ENCODE measurements at regions not wholly inside any gene's neighbourhood (a gene's known extent, or its start where the extent isn't known, plus 50 kb on each side); places are given as distances from the start of the nearest gene placed in this dataset.
A peak's percentile ranks its signal among the peaks of the same experiment; 100 is the strongest.

DNA sequence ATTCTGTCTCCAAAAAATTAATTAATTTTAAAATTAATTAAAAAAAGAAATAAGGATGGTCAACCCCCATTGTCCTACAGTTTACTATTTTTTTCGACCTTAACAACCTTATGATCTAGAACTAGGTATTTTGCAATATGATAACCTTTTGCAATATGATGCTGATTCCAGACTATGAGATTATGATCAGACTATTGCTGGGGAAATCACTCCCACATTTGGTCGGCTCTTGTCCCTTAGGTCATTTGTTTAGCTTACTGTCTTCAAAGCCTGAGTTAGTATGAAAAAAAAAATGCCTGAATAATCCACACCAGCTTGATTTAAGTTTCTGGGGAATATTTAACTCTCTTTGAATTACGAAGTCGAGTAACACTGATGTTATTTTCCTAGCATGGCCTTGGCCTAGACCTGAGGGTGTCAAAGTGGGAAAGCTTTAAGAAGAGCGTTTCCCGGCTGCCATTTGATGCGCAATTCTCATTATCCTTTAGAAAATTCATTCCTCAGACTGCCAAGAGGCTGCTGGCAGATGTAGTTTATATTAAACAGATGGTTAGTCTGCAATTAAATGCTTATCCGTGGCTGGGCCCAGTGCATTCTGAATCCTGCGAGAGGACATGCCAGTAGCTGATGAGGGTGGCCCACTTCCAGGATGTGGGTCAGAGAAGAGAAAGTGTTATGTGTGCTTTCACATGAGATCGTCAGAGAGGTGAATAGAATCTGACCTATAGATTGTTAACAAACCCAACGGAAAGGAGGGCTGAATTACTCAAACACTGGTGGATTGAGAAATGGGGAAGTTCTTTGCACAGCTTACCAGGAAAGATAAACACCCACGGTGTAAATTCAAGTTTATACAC lies 496.0 kb upstream of the THBS1 start:
- DNase-seq (ENCODE audit: low spot score), result peak; percentile 13

DNA sequence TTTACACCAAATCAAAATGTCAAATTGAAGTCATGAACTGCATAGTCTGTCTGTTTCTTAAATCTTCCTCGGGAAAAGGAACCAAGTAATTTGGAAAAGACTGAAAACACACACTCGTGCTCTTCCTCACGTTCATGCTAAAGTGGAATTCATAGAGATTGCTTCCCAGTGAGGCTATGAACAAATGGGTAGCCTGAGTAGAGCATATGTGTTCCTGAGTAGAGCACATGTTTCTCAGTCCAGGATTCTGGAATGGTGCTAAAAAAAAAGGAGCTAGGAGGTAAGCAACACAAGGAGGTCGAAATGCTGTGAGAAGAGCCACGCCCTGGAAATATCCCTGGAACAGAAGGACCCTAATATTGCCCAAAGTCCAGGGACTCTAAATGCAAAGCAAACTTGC lies 494.2 kb upstream of the THBS1 start:
- DNase-seq (ENCODE audit: low spot score), result no peak

DNA sequence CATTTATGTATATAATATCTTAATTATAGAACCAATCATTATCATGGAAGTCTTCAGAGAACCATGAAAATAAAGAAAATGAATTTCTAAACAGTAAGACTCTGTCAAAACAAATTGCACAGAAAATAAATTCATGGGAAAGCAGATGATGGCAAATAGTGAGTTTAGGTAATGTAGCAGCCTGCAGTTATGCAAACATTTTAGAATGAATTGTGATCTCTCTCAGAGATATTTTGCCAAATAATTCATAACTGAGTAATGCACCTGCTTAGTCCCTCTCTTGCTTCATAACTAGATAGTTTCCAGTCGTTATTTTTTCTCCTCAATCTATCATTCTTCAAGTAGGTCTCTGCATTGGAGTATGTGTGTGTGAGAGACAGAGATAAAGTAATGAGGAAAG lies 492.7 kb upstream of the THBS1 start:
- no peak for DNase-seq (ENCODE audit: low spot score)

DNA sequence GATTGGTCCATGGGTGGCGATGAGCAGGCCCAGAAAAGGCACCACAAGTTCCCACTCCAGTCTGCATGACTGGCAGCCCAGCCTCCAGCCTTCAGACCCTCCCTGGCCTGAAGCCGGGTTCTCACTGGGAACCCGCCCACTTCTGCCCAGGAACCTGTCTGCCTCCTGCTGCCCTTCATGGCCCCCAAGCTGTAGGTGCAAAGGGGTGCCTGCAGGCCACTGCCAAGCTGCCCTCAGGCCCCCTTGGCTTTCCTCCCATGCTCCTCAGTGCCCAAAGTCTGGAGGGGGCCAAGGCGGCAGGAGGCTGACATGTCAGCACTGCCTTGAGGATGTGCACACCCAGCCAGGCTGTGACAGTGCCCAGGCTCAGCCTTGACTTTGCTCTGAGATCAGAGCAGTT lies 488.5 kb upstream of the THBS1 start:
- DNase-seq (ENCODE audit: low spot score), result no peak

DNA sequence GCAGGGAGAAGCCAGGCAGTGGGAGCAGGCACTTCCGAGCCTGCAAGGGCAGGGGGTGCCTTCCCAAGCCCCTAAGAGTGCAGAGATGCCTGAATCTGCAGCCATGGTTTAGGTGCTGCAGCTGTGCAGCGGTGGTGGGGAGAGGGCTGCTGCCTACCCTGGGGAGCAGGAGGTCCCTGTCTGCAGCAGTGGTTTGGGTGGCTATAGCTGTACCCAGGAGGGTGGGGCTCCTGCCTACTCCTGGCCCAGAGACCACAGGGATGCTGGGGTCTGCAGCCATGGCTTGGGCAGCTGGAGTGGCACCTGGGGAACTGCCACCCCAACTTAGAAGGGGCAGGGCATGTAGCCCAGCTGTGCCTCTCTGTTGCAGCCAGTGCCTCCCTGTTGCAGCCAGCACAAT lies 488.1 kb upstream of the THBS1 start:
- DNase-seq (ENCODE audit: low spot score), result no peak

DNA sequence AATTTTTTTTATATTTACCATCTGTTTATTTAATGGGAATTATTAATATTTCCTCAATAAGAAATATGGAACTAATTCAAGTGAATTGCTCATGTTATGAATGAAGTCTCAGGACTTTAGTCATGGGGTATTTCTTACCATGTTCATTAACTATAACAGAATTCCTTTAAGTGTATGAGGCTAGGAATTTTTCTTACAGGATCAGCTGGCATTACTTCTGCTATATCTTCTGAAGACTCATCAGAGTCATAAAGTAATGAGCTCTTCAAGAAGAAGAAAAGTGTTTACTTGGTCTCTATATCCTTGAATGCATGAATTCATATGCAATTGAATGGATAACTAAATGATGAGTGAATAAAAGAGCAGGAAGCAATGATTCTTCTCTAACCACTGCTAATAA lies 486.8 kb upstream of the THBS1 start:
- no peak for DNase-seq (ENCODE audit: low spot score)

DNA sequence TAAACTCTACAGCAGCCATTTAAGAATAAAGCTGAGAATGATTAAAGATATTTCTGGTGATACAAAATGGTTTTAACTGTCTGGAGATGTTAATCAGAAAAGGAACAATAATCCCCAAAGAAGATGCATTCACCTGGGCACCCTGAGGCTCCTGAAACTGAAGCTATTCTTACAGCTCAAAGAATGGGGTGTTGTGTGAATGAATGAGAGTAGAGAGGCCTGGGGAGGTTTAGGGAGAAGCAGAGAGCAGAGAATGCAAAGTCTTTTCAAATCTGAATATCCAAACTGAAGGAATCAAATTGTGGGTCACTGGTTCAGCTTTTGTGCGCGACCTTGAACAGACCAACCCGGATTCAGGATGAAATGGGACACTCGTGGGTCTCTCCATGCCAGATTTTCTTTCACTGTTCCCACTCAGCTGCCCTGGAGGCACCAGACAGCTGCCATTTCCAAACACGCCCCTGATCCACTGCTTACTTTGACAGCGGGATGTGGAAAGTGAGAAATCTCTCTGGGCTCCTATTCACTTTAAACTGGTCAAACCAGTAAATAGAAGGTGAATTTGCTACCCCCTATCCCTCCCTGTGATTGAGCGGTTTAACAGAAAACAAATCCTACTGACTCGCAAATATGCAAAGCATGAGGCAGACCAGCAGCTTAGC lies 485.5 kb upstream of the THBS1 start:
- no peak for DNase-seq (ENCODE audit: low spot score)

DNA sequence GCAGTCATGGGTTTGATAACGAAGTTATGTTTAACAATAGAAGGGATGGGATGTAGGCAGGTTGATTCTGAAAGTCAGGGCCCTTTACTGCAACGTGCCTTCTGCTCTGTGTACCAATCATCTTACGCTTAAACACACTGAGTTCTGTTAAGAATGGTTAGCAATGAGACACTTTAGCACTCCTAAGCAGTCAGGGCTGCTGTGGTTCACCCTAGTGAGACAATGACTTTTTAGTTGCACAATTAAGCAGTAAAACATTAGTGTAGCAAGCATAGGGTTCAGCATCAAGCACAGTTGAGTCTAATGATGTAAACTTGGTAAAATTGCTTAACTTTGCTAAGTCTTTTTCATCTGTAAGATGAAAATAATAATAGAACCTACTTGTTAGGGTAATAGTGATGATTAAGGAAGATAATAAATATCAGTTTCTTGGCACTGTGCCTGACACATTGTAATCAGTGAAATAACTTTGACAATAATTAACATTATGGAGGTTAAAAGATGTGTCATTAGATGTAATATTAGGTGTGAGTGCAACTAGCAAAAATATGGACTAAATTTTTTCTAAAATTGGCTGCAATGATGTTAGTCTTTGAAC lies 484.2 kb upstream of the THBS1 start:
- DNase-seq (ENCODE audit: low spot score), result no peak

DNA sequence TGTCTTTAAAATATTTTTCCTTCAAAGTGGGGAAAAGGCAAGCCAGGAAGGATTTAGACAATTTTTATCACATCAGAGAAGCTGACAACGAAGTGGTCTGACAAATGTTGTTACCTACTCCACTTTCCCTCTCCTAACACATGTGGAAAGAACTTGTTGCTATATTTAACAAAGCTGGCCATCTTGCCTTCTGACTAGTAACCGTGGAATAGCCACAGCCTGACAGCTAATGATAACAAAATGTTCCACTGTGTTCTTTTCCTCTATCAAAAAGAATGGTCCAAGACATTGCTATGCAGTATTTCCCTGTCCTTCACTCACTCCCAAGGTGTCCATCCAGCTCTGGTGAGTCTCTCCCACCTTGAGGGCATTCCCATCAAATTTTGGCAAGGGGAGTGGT lies 481.4 kb upstream of the THBS1 start:
- DNase-seq (ENCODE audit: low spot score), result no peak

DNA sequence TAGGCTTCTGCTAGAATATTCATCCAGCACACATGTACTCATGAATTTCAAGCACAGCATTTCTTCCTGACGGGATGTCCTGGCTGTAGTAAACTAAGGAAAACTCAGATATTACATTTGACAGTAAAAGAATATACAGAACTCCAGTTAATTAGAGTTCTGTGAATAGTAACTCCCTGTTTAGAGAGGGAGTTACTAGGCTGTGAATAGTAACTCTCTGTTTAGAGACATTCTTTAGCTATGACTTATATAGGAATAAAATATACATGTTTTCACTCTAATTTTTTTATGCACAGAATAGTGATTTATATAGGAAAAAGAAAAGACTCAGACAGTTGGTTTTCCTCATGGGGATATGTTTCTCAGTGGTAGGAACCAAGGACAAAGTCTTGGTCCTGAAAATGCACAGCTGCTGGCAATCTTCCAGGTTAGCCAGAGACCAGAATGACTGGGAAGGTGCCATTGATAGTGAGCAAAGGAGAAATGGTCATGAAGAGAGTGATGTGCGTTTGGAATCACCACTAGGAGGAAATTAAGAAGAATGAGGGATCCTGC lies 480.7 kb upstream of the THBS1 start:
- DNase-seq (ENCODE audit: low spot score), result no peak

DNA sequence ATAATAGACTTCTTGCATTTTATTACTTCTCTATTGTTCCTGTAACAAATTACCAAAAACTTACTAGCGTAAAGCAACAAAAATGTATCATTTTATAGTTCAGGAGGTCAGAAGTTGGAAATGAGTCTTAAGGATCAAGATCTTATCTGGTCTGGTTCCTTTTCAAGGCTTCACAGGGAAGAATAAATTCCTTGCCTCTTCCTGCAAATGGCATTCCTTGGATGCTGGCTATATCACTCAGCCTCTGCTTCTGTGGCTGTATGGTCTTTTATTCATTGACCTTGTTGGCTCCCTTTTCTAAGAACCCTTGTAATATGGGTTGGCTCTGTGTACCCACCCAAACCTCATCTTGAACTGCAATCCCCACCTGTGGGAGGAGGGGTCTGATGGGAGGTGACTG lies 478.4 kb upstream of the THBS1 start:
- no peak for DNase-seq (ENCODE audit: low spot score)

DNA sequence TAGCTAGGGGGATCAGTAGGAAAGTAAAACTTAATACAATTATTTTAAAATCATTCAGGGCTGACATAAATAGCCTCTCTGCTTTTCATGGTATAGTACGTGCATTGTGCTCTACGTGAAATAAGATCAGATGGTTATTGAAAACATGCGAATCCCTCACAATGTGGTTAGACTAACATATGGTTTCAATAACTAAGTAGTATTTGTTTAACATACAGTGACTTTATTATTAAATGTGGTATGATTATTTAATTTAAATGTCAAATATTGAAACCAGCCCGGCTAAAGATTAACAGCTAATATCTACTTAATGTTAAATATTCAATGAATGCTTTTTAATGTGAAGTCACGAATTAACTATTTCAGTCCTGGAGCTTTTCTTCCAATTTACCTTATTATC lies 473.9 kb upstream of the THBS1 start:
- no peak for DNase-seq (ENCODE audit: low spot score)

DNA sequence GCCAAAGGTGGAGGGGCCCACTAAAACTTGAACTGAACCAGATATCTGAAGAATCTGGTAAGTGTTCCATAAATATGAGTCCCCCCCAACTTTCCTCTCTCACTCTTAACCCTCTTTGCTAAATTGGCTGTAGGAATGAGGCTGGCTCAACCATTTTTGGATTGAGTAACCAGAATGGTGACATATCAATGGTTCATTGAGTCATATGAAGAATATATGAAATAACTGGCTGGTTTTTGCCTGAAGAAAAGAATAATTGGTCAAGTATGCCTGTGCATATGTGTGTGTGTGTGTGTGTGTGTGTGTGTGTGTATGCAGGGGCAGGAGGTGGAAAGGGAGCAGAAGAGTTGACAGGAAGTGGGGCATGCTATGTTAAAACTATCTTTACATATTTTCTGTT lies 472.9 kb upstream of the THBS1 start:
- DNase-seq (ENCODE audit: low spot score), result no peak

DNA sequence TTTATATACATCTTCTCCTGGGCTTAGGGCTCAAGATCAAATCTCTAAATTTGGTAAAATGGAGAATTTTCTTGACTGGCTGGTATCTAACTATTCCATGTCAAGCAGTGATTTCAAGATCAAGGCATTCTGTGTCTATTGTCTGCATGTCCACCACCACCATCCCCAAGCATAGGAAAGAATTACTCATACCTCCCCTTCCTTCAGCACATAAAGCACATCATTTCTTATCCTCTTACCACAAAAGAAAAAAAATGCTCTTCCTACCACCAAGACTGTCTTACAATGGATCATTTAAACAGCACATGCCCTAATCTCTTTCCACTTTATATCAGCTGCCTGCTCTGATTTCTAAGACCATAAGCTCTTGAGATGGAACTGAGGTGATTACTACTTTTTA lies 470.5 kb upstream of the THBS1 start:
- DNase-seq (ENCODE audit: low spot score), result no peak

DNA sequence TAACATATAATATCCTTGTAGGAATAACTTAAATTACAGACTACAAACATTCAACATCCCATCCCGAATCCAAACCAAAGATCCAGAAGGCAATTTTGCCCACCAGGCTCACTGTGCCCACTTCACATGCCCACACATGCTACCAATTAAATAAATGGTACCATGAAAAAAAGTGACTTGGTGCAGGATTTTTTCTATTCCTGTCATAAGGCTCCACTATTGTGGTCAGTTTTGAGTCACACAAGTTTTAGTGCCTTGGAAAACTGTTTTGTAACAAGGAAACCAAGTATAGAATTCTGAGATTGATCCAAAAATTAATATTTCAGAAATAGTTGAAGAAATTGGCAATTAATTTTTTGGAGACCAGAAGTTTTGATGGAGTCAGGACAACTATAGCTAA lies 470.1 kb upstream of the THBS1 start:
- DNase-seq (ENCODE audit: low spot score), result no peak

DNA sequence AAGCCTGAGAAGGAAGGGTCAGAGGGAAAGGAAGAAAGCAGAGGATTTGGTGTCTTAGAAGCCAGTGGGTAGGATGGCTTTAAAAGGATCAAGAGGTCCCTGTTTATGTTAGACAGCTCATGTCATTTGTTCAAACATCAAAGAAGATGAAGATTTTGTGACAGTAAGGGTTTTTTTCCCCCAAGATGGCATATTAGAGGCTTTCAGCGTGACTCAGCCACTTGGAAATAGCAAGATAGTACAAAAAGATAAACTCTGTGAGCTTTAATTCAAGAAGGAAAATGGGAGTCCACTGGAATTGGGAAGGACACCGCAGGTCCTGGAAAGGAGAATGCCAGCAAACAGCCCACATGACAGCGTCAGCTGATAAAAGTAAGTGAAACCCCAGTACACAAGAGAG lies 467.1 kb upstream of the THBS1 start:
- no peak for DNase-seq (ENCODE audit: low spot score)

DNA sequence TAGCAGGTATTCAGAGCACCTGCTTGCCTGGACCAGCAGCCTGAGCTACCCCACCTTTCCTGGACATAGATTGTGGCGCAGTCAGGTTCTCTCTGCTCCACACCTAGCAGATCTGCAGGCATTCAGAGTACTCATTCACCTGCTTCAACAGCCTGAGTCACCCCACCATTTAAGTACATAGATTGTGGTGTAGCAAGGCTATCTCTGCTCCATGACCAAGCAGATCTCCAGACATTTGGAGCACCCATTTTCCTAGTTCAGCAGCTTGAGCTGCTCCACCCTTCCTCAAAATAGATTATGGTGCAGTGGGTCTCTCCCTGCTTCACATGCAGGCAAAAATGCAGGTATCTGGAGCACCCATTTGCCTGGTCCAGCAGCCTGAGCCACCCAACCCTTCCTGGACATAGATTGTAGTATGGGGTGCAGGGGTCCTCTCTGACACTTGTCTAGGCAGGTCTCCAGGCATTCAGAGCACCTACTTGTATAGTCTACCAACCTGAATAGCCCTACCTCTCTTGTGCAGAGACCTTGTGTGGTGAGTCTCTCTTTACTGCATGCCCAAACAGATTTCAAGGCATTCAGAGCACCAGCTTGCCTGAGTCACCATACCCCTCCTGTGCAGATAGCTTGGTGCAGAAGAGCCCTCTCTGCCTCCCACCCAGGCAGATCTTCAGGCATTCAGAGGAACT lies 466.0 kb upstream of the THBS1 start:
- no peak for DNase-seq (ENCODE audit: low spot score)

DNA sequence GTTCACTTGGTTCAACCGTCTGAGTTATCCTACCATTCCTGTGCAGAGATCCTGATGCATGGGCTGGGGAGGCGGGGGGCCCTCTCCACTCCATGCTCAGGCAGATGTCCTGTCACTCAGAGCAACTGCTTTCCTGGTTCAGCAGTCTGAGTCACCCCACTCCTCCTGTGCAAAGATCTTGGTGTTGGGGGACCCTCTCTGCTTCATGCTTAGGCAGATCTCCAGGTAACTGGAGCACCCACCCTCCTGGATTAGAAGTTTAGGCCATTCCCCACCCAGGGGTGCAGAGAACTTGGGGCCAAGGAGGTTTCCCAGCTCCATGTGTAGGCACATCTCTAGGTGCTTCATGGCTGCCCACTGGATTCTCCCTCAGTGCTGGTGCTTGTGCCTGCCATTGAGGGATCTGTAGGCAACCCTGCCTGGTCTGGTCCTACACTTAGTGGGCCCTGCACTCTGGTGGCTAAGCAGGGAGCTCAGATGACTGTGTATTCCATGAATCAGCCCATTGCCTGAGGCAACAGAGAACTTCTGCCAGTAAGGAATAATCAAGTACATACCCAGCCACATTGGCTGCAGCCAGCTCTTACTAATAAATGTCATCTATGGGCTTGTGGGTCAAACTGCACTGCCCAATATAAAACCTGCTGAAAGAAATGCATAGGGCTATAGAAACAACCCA lies 465.4 kb upstream of the THBS1 start:
- DNase-seq (ENCODE audit: low spot score), result no peak

DNA sequence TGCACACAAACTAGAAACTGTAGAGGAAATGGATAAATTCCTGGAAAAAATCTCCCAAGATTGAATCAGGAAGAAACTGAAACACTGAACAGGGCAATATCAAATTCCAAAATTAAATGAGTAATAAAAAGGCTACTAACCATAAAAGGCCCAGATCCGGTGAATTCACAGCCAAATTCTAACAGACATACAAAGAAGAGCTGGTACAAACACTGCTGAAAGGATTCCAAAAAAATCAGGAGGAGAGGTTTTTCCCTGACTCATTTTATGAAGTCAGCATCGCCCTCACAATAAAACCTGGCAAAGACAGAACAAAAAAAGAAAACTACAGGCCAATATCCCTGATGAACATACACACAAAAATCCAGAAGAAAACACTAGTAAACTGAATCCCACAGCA lies 462.4 kb upstream of the THBS1 start:
- DNase-seq (ENCODE audit: low spot score), result no peak

DNA sequence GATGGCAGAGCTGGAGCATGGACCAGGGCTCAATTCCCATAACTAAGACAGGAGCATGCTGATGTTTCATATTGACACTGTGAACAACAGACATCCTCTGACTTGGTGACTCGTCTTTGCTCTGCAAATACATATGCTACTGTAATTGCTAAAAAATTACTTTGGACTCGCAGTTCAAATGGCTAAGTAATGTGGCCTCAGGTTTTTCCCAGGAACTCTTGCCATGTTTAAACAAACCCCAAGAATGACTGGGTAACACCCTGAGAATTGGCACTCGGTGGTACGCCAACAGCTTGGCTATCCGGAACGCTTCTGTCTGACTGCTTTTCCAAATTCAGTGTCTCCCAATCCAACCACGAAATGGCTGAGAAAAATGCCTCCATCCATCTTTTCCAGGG lies 456.7 kb upstream of the THBS1 start:
- DNase-seq (ENCODE audit: low spot score), result peak; percentile 2

DNA sequence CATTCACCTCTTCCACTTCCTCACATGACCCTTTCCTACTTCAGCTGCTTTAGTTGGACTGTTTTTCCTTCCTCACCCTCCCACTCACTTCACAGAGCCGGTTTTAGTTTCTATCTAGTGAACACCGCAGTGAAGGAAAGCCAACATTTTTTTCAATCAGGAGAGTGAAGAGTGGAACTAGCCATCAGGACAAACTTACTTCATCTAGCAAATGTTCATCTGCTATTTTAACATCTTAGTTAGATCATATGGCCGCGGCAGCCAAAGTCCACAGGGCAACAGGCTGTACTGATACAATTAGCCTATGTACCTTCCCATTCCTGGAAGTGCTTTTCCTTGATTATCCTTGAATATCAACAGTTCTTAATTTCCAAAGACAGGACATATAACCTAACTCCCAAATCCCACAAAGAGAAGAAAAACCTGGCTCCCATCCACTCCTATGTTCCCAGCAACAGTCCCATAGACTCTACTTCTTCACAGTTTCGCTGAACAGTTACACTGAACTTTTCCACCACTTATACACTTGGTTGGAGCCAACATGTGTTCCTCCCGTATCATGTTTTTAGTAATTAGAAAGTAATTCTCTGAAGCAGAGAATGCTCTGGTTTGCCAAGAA lies 456.2 kb upstream of the THBS1 start:
- DNase-seq (ENCODE audit: low spot score), result no peak

DNA sequence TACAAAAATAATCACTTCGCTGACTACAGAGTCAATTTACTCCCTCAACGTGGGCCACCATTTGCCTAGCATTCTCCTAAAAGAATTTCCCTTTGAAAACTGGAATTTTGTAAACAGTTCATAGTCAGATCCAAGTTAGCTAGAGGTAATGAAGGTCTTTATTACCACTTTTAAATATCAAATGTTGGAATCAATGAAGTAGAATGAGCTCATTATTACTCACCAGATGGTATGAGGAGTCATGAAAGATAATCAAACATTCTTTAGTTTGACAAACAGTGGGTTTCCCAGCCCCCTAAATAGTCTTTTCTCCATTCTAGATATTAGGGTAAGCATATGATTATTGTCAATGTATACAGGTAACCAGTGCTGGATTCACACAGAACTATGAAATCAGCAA lies 455.7 kb upstream of the THBS1 start:
- no peak for DNase-seq (ENCODE audit: low spot score)

All from cerebellar cortex (tissue), 1 donor.